NT2/D1 (cell line): ENCODE measurements at regions not wholly inside any gene's neighbourhood (a gene's known extent, or its start where the extent isn't known, plus 50 kb on each side); places are given as distances from the start of the nearest gene placed in this dataset.

Experiments
- DNase-seq: peaks from one replicate; pipeline ENCODE4 v3.0.0-alpha.2; 2011; ENCODE audit warnings: low read depth, low spot score
- H3K27me3 ChIP-seq: 2 replicates; pipeline ENCODE4 v1.6.0; 2011; ENCODE audit warnings: mild to moderate bottlenecking; ENCODE audit not compliant: insufficient read length, insufficient read depth
- H3K36me3 ChIP-seq: 2 replicates; pipeline ENCODE4 v1.6.1; 2011; ENCODE audit warnings: mild to moderate bottlenecking, low read length, mixed read lengths; ENCODE audit not compliant: insufficient read depth, insufficient read length
- H3K4me1 ChIP-seq: 2 replicates; pipeline ENCODE4 v1.5.1; 2011; ENCODE audit not compliant: insufficient read depth, insufficient read length
- H3K4me3 ChIP-seq: 2 replicates; pipeline ENCODE4 v1.5.1; 2011; ENCODE audit warnings: low read depth; ENCODE audit not compliant: insufficient read length
- H3K9ac ChIP-seq: 2 replicates; pipeline ENCODE4 v1.6.0; 2011; ENCODE audit warnings: low read depth; ENCODE audit not compliant: insufficient read length
- H3K9me3 ChIP-seq: 2 replicates; pipeline ENCODE4 v1.5.1; 2011; ENCODE audit warnings: mild to moderate bottlenecking, low read length; ENCODE audit not compliant: insufficient read depth
- SUZ12 ChIP-seq: IDR thresholded peaks from 2 replicates; pipeline ENCODE4 v1.6.1; 2011; ENCODE audit not compliant: insufficient read length, insufficient read depth; ENCODE audit errors: extremely low read depth
- YY1 ChIP-seq: IDR thresholded peaks from 2 replicates; pipeline ENCODE4 v1.6.1; 2011; ENCODE audit not compliant: insufficient read length, insufficient read depth
- ZNF274 ChIP-seq: IDR thresholded peaks from 2 replicates; pipeline ENCODE4 v1.6.1; 2011; ENCODE audit warnings: mild to moderate bottlenecking, low read depth, low read length

DNA sequence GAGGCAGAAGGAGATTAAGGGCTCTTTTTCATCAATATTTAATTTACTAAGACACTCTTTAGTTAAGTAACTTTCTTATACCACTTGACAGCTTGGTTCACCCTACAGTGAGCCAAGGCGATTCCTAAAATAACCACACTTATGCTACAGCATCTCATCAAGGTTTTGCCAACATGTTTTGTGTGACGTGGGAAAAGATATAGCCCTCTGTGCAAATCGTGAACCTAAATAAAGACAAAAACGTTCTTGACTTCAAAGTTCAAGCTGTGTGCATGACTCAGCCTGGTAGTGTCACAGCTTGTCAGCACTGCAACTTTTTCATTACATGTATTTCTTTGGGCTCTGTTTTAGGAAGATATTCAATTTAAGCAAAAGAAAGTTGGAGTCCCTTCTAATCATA, 297.0 kb upstream of the EPHA3 start:
- Histone ChIP-seq H3K4me3 (no peak overlapping the region), H3K4me1 (no peaks in the 10 kb centered on the region), H3K36me3 (no peaks in the 10 kb centered on the region), H3K27me3 (no peaks in the 10 kb centered on the region), H3K9me3 (no peaks in the 10 kb centered on the region), H3K9ac (no peak overlapping the region)
- TF ChIP-seq YY1 (no peak), SUZ12 (no peak), ZNF274 (no peak)
- no peak for DNase-seq

GRCh38 chr3:88811096-88811495, 296.3 kb upstream of the EPHA3 start:
- Histone ChIP-seq H3K9ac (no peak overlapping the region), H3K36me3 (no peaks in the 10 kb centered on the region), H3K4me1 (no peaks in the 10 kb centered on the region), H3K9me3 (no peaks in the 10 kb centered on the region), H3K4me3 (no peak overlapping the region), H3K27me3 (no peaks in the 10 kb centered on the region)
- no peak for TF ChIP-seq YY1
- no peak for TF ChIP-seq SUZ12
- no peak for TF ChIP-seq ZNF274
- DNase-seq = no peak

- DNase-seq = no peak
- H3K9ac ChIP-seq = no peak overlapping the region
- H3K9me3 ChIP-seq = no peaks in the 10 kb centered on the region
- TF ChIP-seq SUZ12 (no peak), YY1 (no peak), ZNF274 (no peak)
- H3K4me1 ChIP-seq = no peaks in the 10 kb centered on the region
- no peak overlapping the region for H3K4me3 ChIP-seq
- no peaks in the 10 kb centered on the region for H3K36me3 ChIP-seq
- no peaks in the 10 kb centered on the region for H3K27me3 ChIP-seq
These were observed 294.8 kb upstream of the EPHA3 start for GRCh38 chr3:88812576-88812975.

DNA sequence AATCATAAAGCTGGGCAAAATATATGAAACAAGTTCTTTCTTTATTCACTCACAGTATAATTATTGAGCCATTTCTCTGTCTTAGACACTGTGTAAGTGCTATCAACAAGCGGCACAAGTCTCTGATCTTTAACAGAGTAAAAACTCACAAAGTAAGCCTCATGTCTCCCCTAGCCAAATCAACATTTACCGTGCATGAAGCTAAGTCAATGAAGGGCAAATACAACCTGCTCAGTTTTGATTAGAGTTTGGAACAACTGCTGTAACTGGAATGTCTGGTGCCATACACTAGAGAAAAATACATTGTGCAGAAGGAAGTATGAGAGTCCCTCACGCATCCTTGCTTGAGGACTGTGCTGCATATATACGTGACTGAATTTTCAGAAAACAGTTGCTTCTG, 291.0 kb upstream of the EPHA3 start:
- Histone ChIP-seq H3K9ac (no peak overlapping the region), H3K27me3 (no peaks in the 10 kb centered on the region), H3K4me3 (no peak overlapping the region), H3K4me1 (no peaks in the 10 kb centered on the region), H3K36me3 (no peaks in the 10 kb centered on the region), H3K9me3 (no peaks in the 10 kb centered on the region)
- TF ChIP-seq SUZ12 (no peak), ZNF274 (no peak), YY1 (no peak)
- DNase-seq = no peak

DNA sequence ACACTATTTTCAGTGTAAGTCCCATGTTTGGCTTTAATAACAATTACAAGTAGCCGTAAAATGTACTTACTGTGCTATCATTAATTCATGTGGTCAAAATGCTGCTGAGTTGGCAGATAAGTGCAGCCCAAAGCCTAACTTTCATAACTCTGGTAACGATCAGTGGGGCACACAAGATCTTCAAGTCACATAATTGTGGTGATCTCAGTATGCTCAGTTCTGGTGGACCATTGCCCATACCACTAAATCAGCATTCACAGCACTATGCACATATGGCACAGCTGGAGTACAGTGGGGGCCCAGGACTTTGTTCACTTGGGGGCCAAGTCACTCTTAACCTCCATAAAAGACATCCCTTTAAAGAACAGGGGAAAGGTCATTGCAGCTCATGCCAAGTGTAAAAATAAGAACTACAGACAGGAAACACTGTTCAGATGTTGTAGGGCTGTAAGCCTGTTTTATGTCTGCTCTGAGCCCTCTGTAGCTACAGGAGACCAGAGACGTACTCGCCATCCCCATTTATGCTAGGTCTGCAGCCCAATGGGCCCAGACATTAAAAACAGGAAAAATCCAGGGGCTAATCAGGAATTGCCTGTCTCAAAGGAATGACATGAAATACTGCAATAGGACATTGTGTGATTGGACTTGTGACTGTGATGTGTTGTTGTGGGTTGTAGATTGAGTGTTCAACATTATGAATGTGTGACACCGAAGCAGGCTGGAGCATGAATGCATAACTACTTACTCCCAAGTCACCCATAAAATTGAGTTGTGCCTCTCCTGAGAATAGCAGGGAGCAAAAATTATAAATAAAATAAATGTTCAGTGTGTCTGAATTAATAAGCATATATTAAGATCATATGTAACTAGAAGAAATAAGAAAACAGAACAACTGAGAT, 282.5 kb upstream of the EPHA3 start:
- Histone ChIP-seq H3K4me3 (no peak overlapping the region), H3K4me1 (no peaks in the 10 kb centered on the region), H3K27me3 (no peaks in the 10 kb centered on the region), H3K36me3 (no peaks in the 10 kb centered on the region), H3K9me3 (no peaks in the 10 kb centered on the region), H3K9ac (no peak overlapping the region)
- DNase-seq = no peak
- TF ChIP-seq YY1 = no peak
- TF ChIP-seq ZNF274 = no peak
- TF ChIP-seq SUZ12 = no peak

DNA sequence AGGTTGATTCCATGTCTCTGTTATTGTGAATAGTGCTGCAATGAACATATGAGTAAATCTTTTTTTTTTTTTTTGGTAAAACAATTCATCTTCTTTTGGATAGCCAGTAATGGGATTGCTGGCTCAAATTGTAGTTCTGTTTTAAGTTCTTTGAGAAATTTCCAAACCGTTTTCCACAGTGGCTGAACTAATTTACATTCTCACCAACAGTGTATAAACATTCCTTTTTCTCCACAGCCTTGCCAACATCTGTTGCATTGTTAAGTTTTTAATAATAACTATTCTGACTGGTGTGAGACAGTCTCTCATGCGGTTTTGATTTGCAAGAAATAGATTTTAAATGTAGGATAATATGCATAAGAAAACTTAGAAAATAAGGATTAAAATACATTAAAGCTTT, 279.0 kb upstream of the EPHA3 start:
- no peaks in the 10 kb centered on the region for H3K36me3 ChIP-seq
- H3K4me3 ChIP-seq = no peak overlapping the region
- no peak overlapping the region for H3K9ac ChIP-seq
- H3K27me3 ChIP-seq = no peaks in the 10 kb centered on the region
- H3K9me3 ChIP-seq = no peaks in the 10 kb centered on the region
- no peak for DNase-seq
- H3K4me1 ChIP-seq = no peaks in the 10 kb centered on the region
- no peak for TF ChIP-seq YY1
- TF ChIP-seq ZNF274 = no peak
- TF ChIP-seq SUZ12 = no peak

GRCh38 chr3:88852606-88853005, 254.8 kb upstream of the EPHA3 start:
- H3K9me3 ChIP-seq = no peaks in the 10 kb centered on the region
- DNase-seq = no peak
- H3K36me3 ChIP-seq = no peaks in the 10 kb centered on the region
- no peak for TF ChIP-seq SUZ12
- no peak for TF ChIP-seq YY1
- TF ChIP-seq ZNF274 = no peak
- no peak overlapping the region for H3K4me3 ChIP-seq
- H3K27me3 ChIP-seq = no peaks in the 10 kb centered on the region
- no peaks in the 10 kb centered on the region for H3K4me1 ChIP-seq
- no peak overlapping the region for H3K9ac ChIP-seq
